ENCODE measurements at regions not wholly inside any gene's neighbourhood (a gene's known extent, or its start where the extent isn't known, plus 50 kb on each side); places are given as distances from the start of the nearest gene placed in this dataset.

- no peak for DNase-seq
These were observed 514.5 kb upstream of the FAM241A start for GRCh38 chr4:111630705-111631104.

DNA sequence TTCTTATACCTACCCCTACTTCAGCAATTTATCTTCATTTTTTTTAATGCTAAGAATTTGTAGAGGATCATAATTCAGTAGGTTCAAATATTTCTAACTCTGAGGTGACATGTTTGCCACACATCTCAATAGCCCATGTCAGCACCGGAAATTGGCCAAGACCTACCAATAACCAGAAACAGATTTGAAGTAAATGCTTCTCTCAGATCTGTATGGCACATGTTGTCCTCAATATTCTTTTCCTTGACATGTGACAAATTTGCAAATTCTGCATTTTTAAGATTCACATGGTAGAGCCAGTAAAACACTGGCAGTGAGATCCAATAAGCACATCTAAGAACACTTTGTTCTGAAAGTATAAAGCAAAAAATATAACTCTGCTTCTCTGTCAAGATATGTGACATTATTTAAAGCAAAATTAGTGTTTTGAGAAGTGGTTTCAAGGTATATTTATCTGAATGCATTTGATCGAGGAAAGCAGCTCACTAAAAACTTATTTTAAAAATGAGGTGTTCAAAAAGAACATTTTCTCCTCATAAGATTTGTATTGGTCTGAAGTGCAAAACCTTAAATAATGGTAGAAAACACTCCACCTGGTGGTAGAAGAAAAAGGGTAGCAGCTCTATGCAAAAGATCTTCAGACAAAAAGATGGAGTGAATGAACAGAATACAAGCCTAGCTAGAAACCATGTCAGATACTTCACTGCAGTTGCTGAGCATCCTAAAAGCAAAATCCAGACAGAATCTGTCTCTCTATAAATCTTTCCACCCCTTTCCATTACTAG lies 513.8 kb upstream of the FAM241A start:
- no peak for DNase-seq

- DNase-seq: no peak
These were observed 512.6 kb upstream of the FAM241A start for GRCh38 chr4:111632641-111633151.

DNA sequence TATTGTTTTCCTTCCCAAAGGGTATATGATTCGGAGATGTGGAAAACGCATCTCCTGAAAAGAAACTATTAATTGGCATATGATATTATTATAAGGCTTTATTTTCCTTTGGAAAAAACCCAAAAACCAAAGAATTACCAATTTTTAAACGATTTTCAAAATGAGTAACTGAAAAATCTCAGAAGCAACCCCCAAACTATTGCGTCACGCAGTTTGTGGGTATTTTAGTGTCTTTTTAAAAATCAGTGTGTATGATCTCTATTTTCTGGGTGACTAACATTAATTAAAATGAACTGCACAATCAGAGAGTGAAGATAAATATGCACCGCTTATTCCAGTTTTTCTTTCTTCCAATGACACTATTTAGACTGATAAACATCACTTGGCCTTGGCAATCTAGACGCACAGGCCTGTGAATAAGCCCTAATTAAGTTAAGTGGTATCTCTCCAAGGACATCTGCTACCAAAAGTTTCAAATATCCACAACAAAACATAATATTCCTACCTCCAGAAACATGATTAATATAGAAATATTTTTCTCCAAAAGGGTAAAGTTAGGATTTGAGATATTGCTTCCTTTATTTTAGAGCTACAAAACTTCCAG lies 511.5 kb upstream of the FAM241A start:
- no peak for DNase-seq

GRCh38 chr4:111635646-111636045 lies 509.6 kb upstream of the FAM241A start:
- no peak for DNase-seq

DNA sequence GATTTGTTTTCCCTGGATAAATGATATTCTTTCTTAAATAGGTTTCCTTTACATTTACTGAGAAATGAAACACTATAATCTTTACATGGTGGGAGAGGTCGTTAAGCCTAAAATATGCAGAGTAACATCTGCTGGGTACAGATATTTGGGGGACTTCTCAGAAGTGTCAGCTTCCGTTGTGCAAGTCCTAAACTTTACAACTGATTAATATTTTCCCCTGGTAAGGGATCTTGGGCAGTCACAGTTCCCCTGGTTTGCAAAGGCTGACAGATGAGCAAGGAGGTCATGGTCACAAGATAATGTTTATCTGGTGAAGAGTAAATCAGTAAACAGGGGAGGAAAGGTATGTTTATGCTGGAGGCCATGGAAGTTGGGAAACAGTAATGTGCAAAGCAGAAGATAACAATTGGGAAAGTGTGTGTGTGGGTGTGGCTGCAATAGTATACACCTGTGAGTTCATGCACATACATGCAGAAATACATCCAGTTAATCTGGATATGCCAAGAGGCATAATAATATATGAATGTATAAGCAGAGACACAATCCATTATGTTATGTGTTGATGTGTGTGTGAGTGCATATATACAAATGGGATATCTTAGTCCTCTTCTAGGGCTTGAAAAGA lies 508.2 kb upstream of the FAM241A start:
- no peak for DNase-seq

GRCh38 chr4:111639120-111639690 lies 506.0 kb upstream of the FAM241A start:
- DNase-seq: no peak

- DNase-seq: no peak
These were observed 505.4 kb upstream of the FAM241A start for GRCh38 chr4:111639876-111640275.

DNA sequence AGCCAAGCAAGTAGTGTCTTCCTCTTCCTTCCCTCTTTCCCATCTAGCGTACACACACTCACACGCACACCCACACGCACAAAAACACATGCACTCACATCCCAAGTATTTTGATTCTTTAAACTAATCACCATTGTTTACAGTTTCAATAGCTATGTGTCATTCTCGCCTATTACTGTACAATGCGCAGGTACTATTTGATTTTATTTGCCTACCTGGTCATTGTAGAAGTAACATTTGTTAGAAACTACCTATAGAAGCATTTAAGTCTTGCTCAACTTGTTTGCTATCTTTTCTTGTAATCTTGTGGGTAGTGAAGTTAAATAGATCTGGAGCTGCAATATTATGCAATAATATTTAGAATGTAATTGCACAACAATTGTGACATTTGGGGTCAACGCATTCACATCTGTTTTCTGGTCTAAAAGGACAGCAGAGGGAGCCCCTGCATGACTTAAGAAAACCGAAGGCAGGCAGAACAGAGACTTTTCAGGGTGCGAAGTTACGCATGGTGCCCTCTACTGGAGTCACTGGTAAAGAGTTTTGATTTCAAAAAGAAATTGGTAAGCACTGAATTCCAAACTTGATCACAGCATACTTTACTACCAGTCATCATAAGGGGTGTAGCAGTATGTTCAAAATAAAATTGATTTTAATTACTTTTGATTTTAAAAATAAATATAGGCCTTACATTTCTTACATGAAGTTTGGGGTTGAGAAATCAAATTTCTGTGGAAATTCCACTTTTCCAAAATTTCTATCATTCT lies 503.3 kb upstream of the FAM241A start:
- peak in 1 of 5 experiments; percentile 64 for DNase-seq

- DNase-seq: no peak
These were observed 497.2 kb upstream of the FAM241A start for GRCh38 chr4:111648056-111648455.

DNA sequence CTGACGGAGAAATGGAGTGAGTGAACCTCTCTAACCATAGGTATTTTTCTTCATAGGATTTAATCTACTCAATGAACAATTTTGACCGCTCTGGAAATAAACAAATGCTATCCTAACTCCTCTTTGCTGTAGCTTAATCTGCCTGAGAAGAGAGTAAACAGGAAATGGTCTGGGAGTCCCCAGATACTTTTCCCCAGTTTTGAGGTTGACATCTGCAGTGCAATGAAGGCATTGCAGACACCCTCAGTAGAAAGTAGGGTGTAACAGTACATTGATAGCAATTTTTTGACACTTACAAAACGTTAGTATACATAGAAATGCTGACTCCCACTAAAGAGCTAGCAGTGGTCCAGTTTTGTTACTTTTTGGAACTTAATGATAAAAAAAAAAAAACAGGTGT lies 495.9 kb upstream of the FAM241A start:
- no peak for DNase-seq

- no peak for DNase-seq
These were observed 495.1 kb upstream of the FAM241A start for GRCh38 chr4:111650146-111650545.

- DNase-seq: no peak
These were observed 494.6 kb upstream of the FAM241A start for GRCh38 chr4:111650674-111651086.

GRCh38 chr4:111652236-111652635 lies 493.0 kb upstream of the FAM241A start:
- DNase-seq: no peak

DNA sequence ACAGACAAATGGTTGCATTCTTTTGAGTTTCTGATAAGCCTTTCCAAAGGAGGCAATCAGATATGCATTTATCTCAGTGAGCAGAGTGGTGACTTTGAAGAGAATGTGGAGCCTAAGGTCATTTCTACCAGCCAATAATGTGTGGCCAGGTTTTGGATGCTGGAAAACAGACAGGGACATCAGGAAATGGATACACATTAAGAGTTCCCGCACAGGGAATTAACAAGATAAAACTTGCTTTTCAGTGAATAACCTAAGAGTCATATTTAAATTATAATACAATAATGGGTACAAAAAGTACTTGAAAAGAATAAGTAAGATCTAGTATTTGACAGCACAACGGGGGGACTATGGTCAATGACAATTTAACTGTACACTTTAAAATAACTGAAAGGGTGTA lies 492.3 kb upstream of the FAM241A start:
- no peak for DNase-seq

DNA sequence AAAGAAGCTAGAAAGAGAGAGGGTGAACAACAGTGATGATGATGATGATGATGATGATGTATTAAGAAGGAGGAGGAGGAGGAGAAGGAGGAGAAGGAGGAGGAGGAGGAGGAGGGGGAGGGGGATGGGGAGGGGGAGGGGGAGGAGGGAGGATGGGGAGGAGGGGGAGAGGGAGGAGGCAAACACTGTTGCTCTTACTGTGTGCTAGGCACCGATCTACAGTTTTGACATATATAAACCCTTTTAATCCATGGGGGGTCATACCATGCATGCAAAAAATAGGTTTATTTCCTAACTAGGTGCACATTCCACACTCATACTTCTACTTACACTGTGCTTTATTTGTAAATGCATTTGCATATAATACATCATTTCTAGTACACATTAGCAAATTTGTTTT lies 482.8 kb upstream of the FAM241A start:
- no peak for DNase-seq

DNA sequence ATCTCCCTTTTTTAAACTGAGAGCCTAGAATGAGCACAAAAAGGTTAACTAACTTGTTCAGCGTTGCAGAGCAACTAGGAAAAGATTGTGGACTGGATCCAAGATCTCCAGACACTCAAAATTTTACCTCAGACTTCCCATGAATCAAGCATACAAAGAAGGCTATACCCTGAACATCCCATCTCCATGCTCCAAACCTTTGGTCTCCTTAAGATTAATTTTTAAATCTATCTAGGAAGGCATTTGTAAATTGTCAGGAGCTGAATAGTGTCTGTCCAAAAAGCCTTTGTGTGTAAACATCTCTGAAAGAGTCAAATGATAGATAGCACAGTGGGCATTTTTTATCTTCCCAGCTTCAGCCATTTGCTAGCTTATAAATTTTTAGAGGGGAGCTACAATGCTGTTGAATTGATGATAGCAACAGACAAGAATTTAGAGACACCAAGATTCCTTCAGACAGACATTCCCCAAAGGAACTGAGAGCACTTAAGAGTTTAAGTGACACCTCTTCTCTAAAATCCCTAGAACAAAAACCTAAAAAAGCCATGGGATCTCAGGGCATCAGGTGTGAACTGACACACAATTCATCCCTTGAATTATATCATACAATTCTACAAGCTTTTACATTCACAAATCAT lies 480.8 kb upstream of the FAM241A start:
- no peak for DNase-seq

DNA sequence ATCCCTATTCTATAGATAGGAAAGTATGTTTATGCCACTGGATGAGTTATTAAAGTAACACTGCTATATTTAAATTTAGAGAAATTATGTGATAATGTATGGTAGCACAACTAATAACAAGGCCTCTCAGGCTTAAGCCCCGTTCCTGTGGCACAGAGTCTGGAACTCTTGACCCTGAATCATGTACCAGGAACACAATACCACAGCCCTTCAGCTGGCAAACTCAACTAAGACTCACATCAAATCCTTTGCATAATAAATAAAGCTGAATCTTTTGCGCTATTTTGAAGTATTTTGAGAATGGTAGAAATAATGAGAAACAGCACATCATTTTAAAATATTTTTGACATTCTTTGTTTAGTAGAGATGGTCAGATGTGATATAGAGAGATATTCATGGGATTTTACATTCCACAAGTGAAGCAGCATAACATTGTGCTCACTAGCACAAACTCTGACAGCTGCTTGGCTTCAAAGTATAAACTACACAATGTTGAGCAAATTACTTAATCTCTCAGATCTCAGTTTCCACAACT lies 478.4 kb upstream of the FAM241A start:
- DNase-seq: no peak

GRCh38 chr4:111671756-111672155 lies 473.5 kb upstream of the FAM241A start:
- no peak for DNase-seq

GRCh38 chr4:111675746-111676145 lies 469.5 kb upstream of the FAM241A start:
- no peak for DNase-seq

DNA sequence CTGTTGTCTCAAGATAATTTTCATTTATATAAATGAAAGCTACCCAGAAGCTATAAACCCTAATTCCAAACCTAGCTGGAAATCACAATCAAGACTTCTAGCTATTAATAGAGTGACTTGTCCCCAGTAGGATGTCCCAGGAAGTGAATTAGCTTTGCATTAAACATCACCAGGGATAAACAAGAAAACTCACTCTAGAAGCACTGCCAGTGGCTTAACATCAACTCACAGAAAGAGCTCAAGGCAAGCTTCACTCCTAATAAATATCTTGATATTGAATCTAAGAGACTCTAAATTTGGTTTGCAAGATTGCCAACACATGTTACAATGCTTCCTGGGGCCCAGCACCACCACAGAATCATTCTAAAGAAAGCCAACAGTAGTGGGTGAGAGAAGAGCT lies 468.7 kb upstream of the FAM241A start:
- DNase-seq: no peak

DNA sequence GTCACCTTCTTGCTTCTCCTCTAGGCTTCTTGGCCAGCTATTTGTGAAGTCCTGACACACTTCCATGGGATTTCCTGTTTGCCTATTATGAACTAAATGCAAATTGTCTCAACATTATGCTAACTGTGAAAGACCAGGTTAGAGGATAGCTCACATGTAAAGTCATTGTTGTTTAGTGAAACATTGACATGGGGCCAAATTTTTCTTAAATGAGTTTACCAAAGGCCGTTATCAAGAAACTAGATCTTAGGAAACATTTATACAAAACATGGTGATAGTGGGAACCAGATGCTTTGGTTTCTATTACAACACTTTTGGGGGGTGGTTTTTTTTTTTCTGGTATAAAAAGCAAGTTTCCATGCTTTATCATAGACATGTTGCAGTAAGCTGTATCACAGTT lies 466.8 kb upstream of the FAM241A start:
- no peak for DNase-seq
